GM18861 (cell line): ENCODE measurements at regions not wholly inside any gene's neighbourhood (a gene's known extent, or its start where the extent isn't known, plus 50 kb on each side); places are given as distances from the start of the nearest gene placed in this dataset.
"Not testable (repeated sequence)": the region's sequence is repeated elsewhere in the genome, so short reads cannot be mapped to it uniquely, and the experiment has no call there.

ENCODE experiments used
- ATAC-seq: cut with Tn5 transposase; IDR thresholded peaks from one replicate; pipeline ENCODE4 v1.9.1; 2021; ENCODE audit not compliant: unreplicated experiment

GRCh38 chr5:147075187-147075586 lies 159.6 kb upstream of the STK32A start:
- no peak for ATAC-seq

GRCh38 chr5:147080391-147080790 lies 154.4 kb upstream of the STK32A start:
- ATAC-seq: no peak

- ATAC-seq: no peak
Measured at GRCh38 chr5:147081311-147081764, 153.5 kb upstream of the STK32A start.

GRCh38 chr5:147084702-147085101 lies 150.1 kb upstream of the STK32A start:
- no peak for ATAC-seq

GRCh38 chr5:147085409-147085808 lies 149.4 kb upstream of the STK32A start:
- ATAC-seq: no peak

- no peak for ATAC-seq
Measured at GRCh38 chr5:147092044-147092443, 142.8 kb upstream of the STK32A start.

- ATAC-seq: no peak
Measured at GRCh38 chr5:147093138-147093537, 141.7 kb upstream of the STK32A start.

- no peak for ATAC-seq
Measured at GRCh38 chr5:147095740-147096139, 139.1 kb upstream of the STK32A start.

- ATAC-seq: no peak
Measured at GRCh38 chr5:147098233-147098790, 136.5 kb upstream of the STK32A start.

GRCh38 chr5:147101659-147102369 lies 133.0 kb upstream of the STK32A start:
- ATAC-seq: no peak

- no peak for ATAC-seq
Measured at GRCh38 chr5:147112899-147113298, 121.9 kb upstream of the STK32A start.

- ATAC-seq: no peak
Measured at GRCh38 chr5:147113967-147114366, 120.9 kb upstream of the STK32A start.

GRCh38 chr5:147139759-147140158 lies 95.1 kb upstream of the STK32A start:
- not testable (repeated sequence) for ATAC-seq

GRCh38 chr5:147140558-147140957 lies 94.3 kb upstream of the STK32A start:
- no peak for ATAC-seq

GRCh38 chr5:147141580-147141979 lies 93.2 kb upstream of the STK32A start:
- not testable (repeated sequence) for ATAC-seq

GRCh38 chr5:147143215-147143614 lies 91.6 kb upstream of the STK32A start:
- ATAC-seq: no peak

GRCh38 chr5:147145328-147145727 lies 89.5 kb upstream of the STK32A start:
- no peak for ATAC-seq

GRCh38 chr5:147148715-147149114 lies 86.1 kb upstream of the STK32A start:
- ATAC-seq: no peak

GRCh38 chr5:147152086-147152485 lies 82.7 kb upstream of the STK32A start:
- no peak for ATAC-seq

GRCh38 chr5:147154809-147155208 lies 80.0 kb upstream of the STK32A start:
- ATAC-seq: no peak

GRCh38 chr5:147156012-147156411 lies 78.8 kb upstream of the STK32A start:
- no peak for ATAC-seq

GRCh38 chr5:147160902-147161700 lies 73.7 kb upstream of the STK32A start:
- no peak for ATAC-seq
